SK-N-SH (cell line): ENCODE measurements at regions not wholly inside any gene's neighbourhood (a gene's known extent, or its start where the extent isn't known, plus 50 kb on each side); places are given as distances from the start of the nearest gene placed in this dataset.

ENCODE experiments used
- CTCF ChIA-PET: fragments of 300-600, 350-600 bp; formaldehyde crosslinking; extraction: SDS; loops from one replicate; lab custom pipeline; 2021; lab: Yijun Ruan, JAX
- POLR2A ChIA-PET: fragments of 350-600 bp; sonication (Branson Sonifier 250); formaldehyde crosslinking; extraction: SDS; loops from one replicate; lab custom pipeline; 2020; ENCODE audit warnings: antibody characterized with exemption, inconsistent platforms; lab: Yijun Ruan, JAX
- DNase-seq: peaks from one replicate; pipeline ENCODE4 v3.0.0; 2012
- H2AFZ ChIP-seq: fragments of 200-600 bp; sonication (generic); 2 replicates; pipeline ENCODE4 v1.8.1; 2016; ENCODE audit warnings: antibody characterized with exemption, mild to moderate bottlenecking, low read depth
- H3F3A ChIP-seq: fragments of 200-600 bp; sonication (generic); replicated peaks from 2 replicates; pipeline ENCODE3; 2016; ENCODE audit warnings: antibody characterized with exemption, mild to moderate bottlenecking; ENCODE audit not compliant: insufficient read depth
- H3K27ac ChIP-seq, 2 experiments: fragments of 200-500 bp in 1 of 2; fragments of 200-600 bp in 1 of 2; sonication (Bioruptor generic) in 1 of 2; sonication (generic), shearing (Covaris generic) in 1 of 2; 2 replicates each; pipeline versions ENCODE4 v1.5.1 to v1.6.1; 2014 to 2016; ENCODE audit warnings: low read depth in 2 of 2, inconsistent platforms in 1 of 2, low read length in 1 of 2, mild to moderate bottlenecking in 1 of 2, mixed read lengths in 1 of 2
- H3K27me3 ChIP-seq: fragments of 200-600 bp; sonication (generic), shearing (Covaris generic); 2 replicates; pipeline ENCODE4 v1.6.1; 2016; ENCODE audit warnings: mixed run types; ENCODE audit not compliant: insufficient read depth
- H3K36me3 ChIP-seq, 2 experiments: fragments of 200-500 bp in 1 of 2; fragments of 200-600 bp in 1 of 2; sonication (Bioruptor generic) in 1 of 2; sonication (generic) in 1 of 2; replicated peaks in 1 of 2; 2 replicates each; pipeline versions ENCODE3 to v1.5.1; 2014 to 2016; ENCODE audit warnings: low read length in 1 of 2, mild to moderate bottlenecking in 1 of 2; ENCODE audit not compliant: insufficient read depth in 2 of 2, control insufficient read depth in 1 of 2
- H3K4me1 ChIP-seq, 2 experiments: fragments of 200-500 bp in 1 of 2; fragments of 200-600 bp in 1 of 2; sonication (Bioruptor generic) in 1 of 2; sonication (generic), shearing (Covaris generic) in 1 of 2; 2 replicates each; pipeline versions ENCODE4 v1.5.1 to v1.6.1; 2014 to 2016; ENCODE audit warnings: low read depth in 1 of 2, low read length in 1 of 2, mixed run types in 1 of 2; ENCODE audit not compliant: insufficient read depth in 2 of 2, control insufficient read depth in 1 of 2
- H3K4me2 ChIP-seq: fragments of 200-600 bp; sonication (generic), shearing (Covaris generic); 2 replicates; pipeline ENCODE4 v1.6.1; 2017; ENCODE audit warnings: mixed run types
- H3K4me3 ChIP-seq, 2 experiments: fragments of 200-500 bp in 1 of 2; fragments of 200-600 bp in 1 of 2; sonication (Bioruptor generic) in 1 of 2; sonication (generic), shearing (Covaris generic) in 1 of 2; 2 replicates each; pipeline versions ENCODE4 v1.5.1 to v1.8.1; 2014 to 2016; ENCODE audit warnings: low read depth in 2 of 2, inconsistent platforms in 1 of 2, low read length in 1 of 2, mild to moderate bottlenecking in 1 of 2, mixed read lengths in 1 of 2, moderate library complexity in 1 of 2
- H3K79me2 ChIP-seq: fragments of 200-600 bp; sonication (generic); 2 replicates; pipeline ENCODE4 v1.8.1; 2017; ENCODE audit warnings: mild to moderate bottlenecking; ENCODE audit not compliant: insufficient read depth
- H3K9ac ChIP-seq: fragments of 200-600 bp; sonication (generic); 2 replicates; pipeline ENCODE4 v1.6.1; 2017; ENCODE audit warnings: mixed run types
- H3K9me2 ChIP-seq: fragments of 200-600 bp; sonication (generic); 2 replicates; pipeline ENCODE4 v1.6.1; 2017; ENCODE audit warnings: mixed run types
- H3K9me3 ChIP-seq: fragments of 200-600 bp; sonication (generic); 2 replicates; pipeline ENCODE4 v1.6.1; 2017; ENCODE audit warnings: mixed run types, mild to moderate bottlenecking, moderate library complexity
- H4K20me1 ChIP-seq: fragments of 200-600 bp; sonication (generic); 2 replicates; pipeline ENCODE4 v1.6.1; 2017; ENCODE audit warnings: mild to moderate bottlenecking, mixed run types; ENCODE audit not compliant: insufficient read depth
- CTCF ChIP-seq: fragments of 200-600 bp; sonication (generic); IDR thresholded peaks from 2 replicates; pipeline ENCODE4 v1.6.1; 2017; ENCODE audit warnings: antibody characterized with exemption, mild to moderate bottlenecking, moderate library complexity
- EP300 ChIP-seq, 2 experiments: IDR thresholded peaks; 2 replicates each; pipeline versions ENCODE4 v1.4.0 to v1.6.1; 2012; ENCODE audit warnings: borderline replicate concordance in 1 of 2, low read depth in 1 of 2, low read length in 1 of 2
- FOXJ3 ChIP-seq: sonication (generic); formaldehyde crosslinking; IDR thresholded peaks from 2 replicates; pipeline ENCODE4 v1.5.1; 2020; ENCODE audit warnings: mild to moderate bottlenecking, missing genetic modification reagents
- GATA2 ChIP-seq: sonication (generic); formaldehyde crosslinking; IDR thresholded peaks from 2 replicates; pipeline ENCODE4 v1.5.0; 2020; ENCODE audit warnings: mild to moderate bottlenecking, missing genetic modification reagents
- JUND ChIP-seq: IDR thresholded peaks from 2 replicates; pipeline ENCODE4 v1.4.0; 2012
- NRF1 ChIP-seq: IDR thresholded peaks from 2 replicates; pipeline ENCODE4 v1.6.1; 2012; ENCODE audit warnings: low read depth, mild to moderate bottlenecking, low read length
- RCOR1 ChIP-seq: fragments of 150-350 bp; IDR thresholded peaks from 2 replicates; pipeline ENCODE4 v1.6.1; 2017; ENCODE audit warnings: antibody characterized with exemption, low read length
- REST ChIP-seq: IDR thresholded peaks from 2 replicates; pipeline ENCODE4 v1.6.1; 2012; ENCODE audit warnings: mild to moderate bottlenecking, low read depth, low read length, moderate library complexity
- TAF1 ChIP-seq: IDR thresholded peaks from 2 replicates; pipeline ENCODE4 v1.6.1; 2012; ENCODE audit warnings: low read depth, mild to moderate bottlenecking, low read length, moderate library complexity, borderline replicate concordance
- YY1 ChIP-seq: IDR thresholded peaks from 2 replicates; pipeline ENCODE4 v1.4.0; 2012; ENCODE audit warnings: low read depth, mild to moderate bottlenecking
- ZBTB33 ChIP-seq: IDR thresholded peaks from 2 replicates; pipeline ENCODE4 v1.4.0; 2012; ENCODE audit warnings: low read depth, borderline replicate concordance
- WGBS: methylation state at CpG from one replicate; pipeline ENCODE4 v1.1.6; 2017; ENCODE audit warnings: low lambda C conversion rate; 5-methylcytosine and 5-hydroxymethylcytosine counted together
- TF ChIP-seq, protein P1 (sequence below): IDR thresholded peaks from 2 replicates; pipeline ENCODE4 v1.4.0; 2012; ENCODE audit warnings: low read depth
- TF ChIP-seq, protein P2 (sequence below): IDR thresholded peaks from 2 replicates; pipeline ENCODE4; 2012

- H3K9me2 ChIP-seq, result no peaks in the 10 kb centered on the region
- ChIA-PET POLR2A (no interaction called here), CTCF (no interaction called here)
- H3K9ac ChIP-seq, result no peak overlapping the region
- H3K4me1 ChIP-seq, result no peaks in the 10 kb centered on the region
- H3K4me3 ChIP-seq, result no peak overlapping the region
- 3% methylated on average over 1 of the region's 1 CpG for WGBS
- no peak overlapping the region for H2AFZ ChIP-seq
- H3K27me3 ChIP-seq, result no peaks in the 10 kb centered on the region
- H3K36me3 ChIP-seq, result no peaks in the 10 kb centered on the region
- H3K4me2 ChIP-seq, result no peak overlapping the region
- no peak for TF ChIP-seq NRF1
- TF ChIP-seq JUND, result no peak
- TF ChIP-seq REST, result no peak
- no peak for TF ChIP-seq GATA2 (CRISPR knock-in tag)
- TF ChIP-seq YY1, result no peak
- TF ChIP-seq, protein P1, sequence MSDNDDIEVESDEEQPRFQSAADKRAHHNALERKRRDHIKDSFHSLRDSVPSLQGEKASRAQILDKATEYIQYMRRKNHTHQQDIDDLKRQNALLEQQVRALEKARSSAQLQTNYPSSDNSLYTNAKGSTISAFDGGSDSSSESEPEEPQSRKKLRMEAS, result no peak
- no peak for TF ChIP-seq CTCF
- no peak for TF ChIP-seq EP300 (IDR thresholded peaks at IDR 0.05; ENCODE audit: borderline replicate concordance in 1 of 2, low read depth in 1 of 2, low read length in 1 of 2)
- no peak for TF ChIP-seq RCOR1
- TF ChIP-seq, protein P2, sequence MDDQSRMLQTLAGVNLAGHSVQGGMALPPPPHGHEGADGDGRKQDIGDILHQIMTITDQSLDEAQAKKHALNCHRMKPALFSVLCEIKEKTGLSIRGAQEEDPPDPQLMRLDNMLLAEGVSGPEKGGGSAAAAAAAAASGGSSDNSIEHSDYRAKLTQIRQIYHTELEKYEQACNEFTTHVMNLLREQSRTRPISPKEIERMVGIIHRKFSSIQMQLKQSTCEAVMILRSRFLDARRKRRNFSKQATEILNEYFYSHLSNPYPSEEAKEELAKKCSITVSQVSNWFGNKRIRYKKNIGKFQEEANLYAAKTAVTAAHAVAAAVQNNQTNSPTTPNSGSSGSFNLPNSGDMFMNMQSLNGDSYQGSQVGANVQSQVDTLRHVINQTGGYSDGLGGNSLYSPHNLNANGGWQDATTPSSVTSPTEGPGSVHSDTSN, result no peak
- TF ChIP-seq TAF1, result no peak
- TF ChIP-seq ZBTB33, result no peak
- TF ChIP-seq FOXJ3 (CRISPR knock-in tag), result no peak
- no peak overlapping the region for H3K27ac ChIP-seq
- H3K9me3 ChIP-seq, result no peaks in the 10 kb centered on the region
- no peaks in the 10 kb centered on the region for H4K20me1 ChIP-seq
- DNase-seq, result no peak
- no peaks in the 10 kb centered on the region for H3F3A ChIP-seq
- H3K79me2 ChIP-seq, result no peaks in the 10 kb centered on the region
These were observed 600.9 kb upstream of the FLRT2 start for GRCh38 chr14:84929086-84929485.
